ENCODE measurements at regions not wholly inside any gene's neighbourhood (a gene's known extent, or its start where the extent isn't known, plus 50 kb on each side); places are given as distances from the start of the nearest gene placed in this dataset.

DNA sequence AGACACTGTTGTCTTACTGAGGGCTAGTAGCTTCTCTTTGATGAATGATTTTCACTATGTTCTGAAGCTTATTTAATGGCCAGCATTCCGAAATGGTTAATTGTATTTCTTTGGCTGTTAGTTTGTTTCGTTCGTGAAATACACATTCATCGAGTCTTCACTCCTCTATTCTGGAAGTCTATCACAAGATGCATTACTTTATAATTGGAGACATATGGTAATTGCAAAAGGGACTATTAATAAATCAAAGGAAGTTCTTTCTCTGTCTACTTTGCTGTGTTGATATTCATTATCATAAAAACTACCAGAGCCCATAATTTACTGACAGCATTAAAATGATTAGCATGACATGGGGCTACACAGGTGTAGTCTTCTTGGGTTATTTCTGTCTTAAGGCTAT is 133.8 kb upstream of the IGFBP3 start:
- Histone ChIP-seq H2AFZ (ENCODE audit: low read depth, low read length, poor library complexity, severe bottlenecking) (no peak overlapping the region), H3K27ac (ENCODE audit: low read depth, low read length) (no peak overlapping the region), H3K9me2 (ENCODE audit: insufficient read depth) (no peaks in the 10 kb centered on the region), H3K4me2 (ENCODE audit: low read length) (no peak overlapping the region), H4K20me1 (ENCODE audit: insufficient read depth) (no peaks in the 10 kb centered on the region), H3K4me1 (ENCODE audit: control insufficient read depth in 1 of 2, insufficient read depth in 2 of 2, low read length in 2 of 2) (no peaks in the 10 kb centered on the region), H3K79me2 (ENCODE audit: insufficient read depth, low read length) (no peaks in the 10 kb centered on the region), H3K27me3 (ENCODE audit: insufficient read depth, low read length) (no peaks in the 10 kb centered on the region), H3K36me3 (ENCODE audit: control insufficient read depth in 1 of 2, insufficient read depth in 2 of 2, low read length in 2 of 2) (no peaks in the 10 kb centered on the region), H3K4me3 (replicated peaks in 1 of 2; ENCODE audit: low read depth in 1 of 2, low read length in 2 of 2) (no peak overlapping the region), H3K9me3 (ENCODE audit: control insufficient read depth in 1 of 2, insufficient read depth in 1 of 2, low read depth in 1 of 2, low read length in 2 of 2) (no peaks in the 10 kb centered on the region), H3K9ac (ENCODE audit: low read length) (no peak overlapping the region)
- ChIA-PET CTCF (no interaction called here), RAD21 (ENCODE audit: low non-redundant PET in 1 of 2, low total read pairs in 2 of 2, uncharacterized antibody in 2 of 2, unreplicated experiment in 2 of 2) (no interaction called here), POLR2A (no interaction called here)
- DNase-seq (ENCODE audit: low read depth, low spot score) (no peak), ATAC-seq (no peak)
- intact Hi-C loops (cut with micrococcal nuclease): no loop called here
- no peak for TF ChIP-seq SIN3A (IDR thresholded peaks at IDR 0.05; ENCODE audit: low read depth)
- TF ChIP-seq, protein P1, sequence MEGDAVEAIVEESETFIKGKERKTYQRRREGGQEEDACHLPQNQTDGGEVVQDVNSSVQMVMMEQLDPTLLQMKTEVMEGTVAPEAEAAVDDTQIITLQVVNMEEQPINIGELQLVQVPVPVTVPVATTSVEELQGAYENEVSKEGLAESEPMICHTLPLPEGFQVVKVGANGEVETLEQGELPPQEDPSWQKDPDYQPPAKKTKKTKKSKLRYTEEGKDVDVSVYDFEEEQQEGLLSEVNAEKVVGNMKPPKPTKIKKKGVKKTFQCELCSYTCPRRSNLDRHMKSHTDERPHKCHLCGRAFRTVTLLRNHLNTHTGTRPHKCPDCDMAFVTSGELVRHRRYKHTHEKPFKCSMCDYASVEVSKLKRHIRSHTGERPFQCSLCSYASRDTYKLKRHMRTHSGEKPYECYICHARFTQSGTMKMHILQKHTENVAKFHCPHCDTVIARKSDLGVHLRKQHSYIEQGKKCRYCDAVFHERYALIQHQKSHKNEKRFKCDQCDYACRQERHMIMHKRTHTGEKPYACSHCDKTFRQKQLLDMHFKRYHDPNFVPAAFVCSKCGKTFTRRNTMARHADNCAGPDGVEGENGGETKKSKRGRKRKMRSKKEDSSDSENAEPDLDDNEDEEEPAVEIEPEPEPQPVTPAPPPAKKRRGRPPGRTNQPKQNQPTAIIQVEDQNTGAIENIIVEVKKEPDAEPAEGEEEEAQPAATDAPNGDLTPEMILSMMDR (IDR thresholded peaks at IDR 0.05 in 2 of 3, conservative IDR thresholded peaks at IDR 0.05 in 1 of 3; ENCODE audit: borderline replicate concordance in 1 of 3, insufficient read depth in 1 of 3, low read depth in 2 of 3, low read length in 2 of 3): no peak
- TF ChIP-seq ELF1 (IDR thresholded peaks at IDR 0.05; ENCODE audit: borderline replicate concordance, low read depth): no peak
- TF ChIP-seq YY1 (IDR thresholded peaks at IDR 0.05; ENCODE audit: extremely low read depth, insufficient replicate concordance, low read depth, low read length): no peak
- TF ChIP-seq EZH2phosphoT487 (IDR thresholded peaks at IDR 0.05; ENCODE audit: borderline replicate concordance): no peak
- no peak for TF ChIP-seq TCF7L2 (IDR thresholded peaks at IDR 0.05; ENCODE audit: borderline replicate concordance, extremely low read depth, insufficient read depth, insufficient read length)
- TF ChIP-seq, protein P2, sequence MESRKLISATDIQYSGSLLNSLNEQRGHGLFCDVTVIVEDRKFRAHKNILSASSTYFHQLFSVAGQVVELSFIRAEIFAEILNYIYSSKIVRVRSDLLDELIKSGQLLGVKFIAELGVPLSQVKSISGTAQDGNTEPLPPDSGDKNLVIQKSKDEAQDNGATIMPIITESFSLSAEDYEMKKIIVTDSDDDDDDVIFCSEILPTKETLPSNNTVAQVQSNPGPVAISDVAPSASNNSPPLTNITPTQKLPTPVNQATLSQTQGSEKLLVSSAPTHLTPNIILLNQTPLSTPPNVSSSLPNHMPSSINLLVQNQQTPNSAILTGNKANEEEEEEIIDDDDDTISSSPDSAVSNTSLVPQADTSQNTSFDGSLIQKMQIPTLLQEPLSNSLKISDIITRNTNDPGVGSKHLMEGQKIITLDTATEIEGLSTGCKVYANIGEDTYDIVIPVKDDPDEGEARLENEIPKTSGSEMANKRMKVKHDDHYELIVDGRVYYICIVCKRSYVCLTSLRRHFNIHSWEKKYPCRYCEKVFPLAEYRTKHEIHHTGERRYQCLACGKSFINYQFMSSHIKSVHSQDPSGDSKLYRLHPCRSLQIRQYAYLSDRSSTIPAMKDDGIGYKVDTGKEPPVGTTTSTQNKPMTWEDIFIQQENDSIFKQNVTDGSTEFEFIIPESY (IDR thresholded peaks at IDR 0.05; ENCODE audit: extremely low read depth, insufficient replicate concordance, low read length): no peak
- TF ChIP-seq EGR1 (IDR thresholded peaks at IDR 0.05; ENCODE audit: low read depth): no peak
- no peak for TF ChIP-seq CEBPB (IDR thresholded peaks at IDR 0.05; ENCODE audit: low read depth)
- no peak for TF ChIP-seq POLR2AphosphoS5 (IDR thresholded peaks at IDR 0.05; ENCODE audit: low read depth, low read length)
- TF ChIP-seq, protein P3, sequence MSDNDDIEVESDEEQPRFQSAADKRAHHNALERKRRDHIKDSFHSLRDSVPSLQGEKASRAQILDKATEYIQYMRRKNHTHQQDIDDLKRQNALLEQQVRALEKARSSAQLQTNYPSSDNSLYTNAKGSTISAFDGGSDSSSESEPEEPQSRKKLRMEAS (IDR thresholded peaks at IDR 0.05): no peak
- TF ChIP-seq CBX3 (IDR thresholded peaks at IDR 0.05; ENCODE audit: low read depth): no peak
- no peak for TF ChIP-seq JUND (IDR thresholded peaks at IDR 0.05)
- no peak for TF ChIP-seq EZH2 (IDR thresholded peaks at IDR 0.05)
- no TSS peak for BruUV-seq (replicated peaks)
